GM18951 (cell line): ENCODE measurements at regions not wholly inside any gene's neighbourhood (a gene's known extent, or its start where the extent isn't known, plus 50 kb on each side); places are given as distances from the start of the nearest gene placed in this dataset.

Source experiments
- POLR2A ChIP-seq: IDR thresholded peaks from 4 replicates; pipeline ENCODE4 v1.6.1; 2011; ENCODE audit warnings: mild to moderate bottlenecking; ENCODE audit not compliant: insufficient read length, insufficient read depth; ENCODE audit errors: extremely low read depth
- in situ Hi-C: fragments of 300-500 bp; cut with MboI; formaldehyde crosslinking; loops from one replicate; pipeline ENCODE4 v1.12.0; 2022; ENCODE audit warnings: low sequenced_read_pairs, mixed read lengths, inconsistent platforms; ENCODE audit not compliant: unreplicated experiment

DNA sequence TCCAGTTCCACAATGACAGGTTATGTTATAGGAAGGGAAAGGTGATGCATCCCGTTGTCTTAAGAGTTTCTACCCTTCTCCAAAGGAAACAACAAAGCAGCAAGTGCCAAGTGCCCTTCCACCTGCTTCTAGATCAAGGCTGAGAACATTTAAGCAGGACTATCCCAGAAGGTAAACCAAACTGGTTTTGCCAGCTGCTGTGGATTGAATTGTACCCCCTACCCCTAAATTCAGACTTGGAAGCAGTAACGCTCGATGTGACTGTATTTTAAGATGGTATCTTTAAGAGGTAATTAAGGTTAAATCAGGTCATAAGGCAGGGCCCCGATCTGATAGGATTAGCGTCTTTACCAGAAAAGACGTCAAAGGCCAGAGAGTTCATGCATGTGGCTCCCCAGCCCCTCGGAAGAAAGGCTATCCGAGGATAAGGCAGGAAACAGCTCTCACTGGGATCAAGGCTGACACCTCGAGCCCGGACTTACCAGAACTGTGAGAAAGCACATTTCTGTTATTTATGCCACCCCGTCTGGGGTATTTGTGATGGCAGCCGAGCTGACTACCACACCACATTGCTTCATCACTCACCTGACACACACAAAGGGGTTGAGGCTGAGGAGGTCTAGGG, 179.1 kb upstream of the RAI14 start:
- in situ Hi-C loops = loop anchor here (25.0 kb wide), 1 partner anchor 435 kb away; the partner anchor contains the start of genes BRIX1 and RAD1
- no peak for TF ChIP-seq POLR2A

DNA sequence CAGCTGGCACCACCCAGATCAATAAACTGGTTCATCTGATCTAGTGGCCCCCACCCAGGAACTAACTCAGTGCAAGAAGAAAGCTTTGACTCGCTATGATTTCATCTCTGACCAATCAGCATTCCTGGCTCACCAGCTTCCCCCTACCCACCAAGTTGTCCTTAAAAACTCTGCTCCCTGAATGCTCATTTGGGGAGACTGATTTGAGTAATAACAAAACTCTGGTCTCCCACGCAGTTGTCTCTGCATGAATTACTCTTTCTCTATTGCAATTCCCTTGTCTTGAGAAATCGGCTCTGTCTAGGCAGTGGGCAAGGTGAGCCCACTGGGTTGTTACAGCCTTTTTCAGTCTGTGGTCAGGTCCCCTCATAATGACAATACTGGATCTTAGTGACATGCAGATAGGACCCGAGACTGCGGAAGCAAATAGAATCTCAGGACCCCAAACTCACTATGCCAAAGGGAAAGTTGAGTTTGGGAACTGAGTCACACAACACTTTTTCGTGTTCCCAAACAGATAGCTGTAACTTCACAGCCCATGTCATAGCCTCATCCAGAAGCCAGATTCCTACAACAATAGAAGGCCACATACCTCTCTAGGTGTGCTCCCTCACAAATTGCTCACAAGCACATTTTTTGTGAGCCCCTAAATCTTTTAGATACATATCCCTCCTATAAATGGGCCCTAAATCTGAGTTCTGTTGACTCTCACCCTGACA, 175.2 kb upstream of the RAI14 start:
- in situ Hi-C loops = loop anchor here (25.0 kb wide), 1 partner anchor 431 kb away; the partner anchor contains the start of genes BRIX1 and RAD1

GRCh38 chr5:34483442-34484033, 172.6 kb upstream of the RAI14 start:
- no peak for TF ChIP-seq POLR2A
- in situ Hi-C loops = loop anchor here (25.0 kb wide), 1 partner anchor 429 kb away; the partner anchor contains the start of genes BRIX1 and RAD1

More for the DNA sequence above, 175.2 kb upstream of the RAI14 start:
- no peak for TF ChIP-seq POLR2A

DNA sequence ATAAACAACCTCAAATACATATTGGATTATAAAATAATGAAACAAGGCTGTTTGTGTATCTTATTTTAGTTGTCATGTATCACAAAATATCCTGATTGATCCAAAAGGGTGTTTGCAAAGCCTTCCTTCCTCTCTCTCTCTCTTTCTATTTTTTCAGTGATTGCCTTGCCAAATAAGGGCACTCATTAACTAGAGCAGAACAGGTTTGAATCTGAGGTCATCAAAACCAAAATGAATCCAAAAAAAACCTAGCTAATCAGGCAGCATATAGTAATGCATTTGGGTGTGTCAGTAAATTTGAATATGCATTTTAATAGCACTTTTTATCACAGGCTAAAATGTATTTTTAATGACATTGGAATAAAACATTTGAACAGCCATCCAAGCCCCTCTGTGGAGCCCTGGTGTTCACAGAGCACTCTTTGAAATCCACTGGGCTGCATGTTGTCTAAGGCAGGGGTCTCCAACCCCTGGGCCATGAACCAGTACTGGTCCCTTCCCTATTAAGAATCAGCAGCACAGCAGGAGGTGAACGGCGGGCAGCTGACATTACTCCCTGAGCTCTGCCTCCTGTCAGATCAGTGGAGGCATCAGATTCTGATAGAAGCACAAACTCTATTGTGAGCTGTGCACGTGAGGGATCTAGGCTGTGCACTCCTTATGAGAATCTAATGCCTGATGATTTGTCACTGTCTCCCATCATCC, 171.8 kb upstream of the RAI14 start:
- TF ChIP-seq POLR2A = no peak
- in situ Hi-C loops = loop anchor here (25.0 kb wide), 1 partner anchor 428 kb away; the partner anchor contains the start of genes BRIX1 and RAD1

GRCh38 chr5:34485768-34486030, 170.4 kb upstream of the RAI14 start:
- in situ Hi-C loops = loop anchor here (25.0 kb wide), 1 partner anchor 427 kb away; the partner anchor contains the start of genes BRIX1 and RAD1
- no peak for TF ChIP-seq POLR2A

DNA sequence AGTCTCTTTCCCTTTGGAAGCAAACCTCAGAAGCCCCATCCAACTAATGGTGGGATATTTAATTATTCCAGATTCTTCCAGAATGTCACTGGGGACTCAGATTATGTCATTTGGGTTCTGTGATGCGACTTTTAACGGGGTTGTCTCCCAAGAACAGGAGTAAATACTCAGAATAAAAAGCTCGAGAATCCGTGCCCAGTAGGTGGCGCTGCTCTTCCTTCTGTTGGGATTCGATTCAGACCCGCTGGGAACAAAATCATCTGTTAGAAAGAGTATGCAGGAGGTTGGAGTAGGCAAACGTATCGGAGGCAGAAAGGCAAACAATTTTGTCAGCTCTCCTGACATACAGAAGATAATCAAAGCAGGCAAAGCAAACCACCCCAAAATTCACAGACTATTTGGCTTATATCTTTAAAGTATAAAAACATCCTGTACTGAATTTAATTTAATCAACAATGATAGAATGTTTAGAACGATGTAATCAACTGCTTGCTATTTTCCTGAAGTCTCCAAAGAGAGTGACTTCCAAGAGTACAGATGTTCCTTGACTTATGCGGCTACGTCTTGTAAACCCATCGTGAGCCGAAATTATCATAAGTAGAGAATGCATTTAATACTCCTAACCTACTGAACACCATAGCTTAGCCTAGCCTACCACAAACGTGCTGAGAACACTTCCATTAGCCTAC, 169.8 kb upstream of the RAI14 start:
- in situ Hi-C loops = loop anchor here (25.0 kb wide), 1 partner anchor 426 kb away; the partner anchor contains the start of genes BRIX1 and RAD1
- no peak for TF ChIP-seq POLR2A

DNA sequence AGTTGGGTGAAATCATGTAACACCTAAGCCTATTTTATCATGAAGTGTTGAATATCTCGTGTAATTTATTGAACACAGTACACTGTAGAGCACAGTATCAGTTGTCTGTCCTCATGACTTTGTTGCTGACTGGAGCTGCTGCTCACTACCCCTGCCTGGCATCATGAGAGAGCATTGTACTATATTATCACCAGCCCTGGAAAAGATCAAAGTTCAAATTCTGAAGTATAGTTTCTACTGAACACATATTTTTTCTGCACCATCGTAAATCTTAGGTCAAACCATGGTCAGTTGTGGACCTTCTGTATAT, 169.3 kb upstream of the RAI14 start:
- no peak for TF ChIP-seq POLR2A
- in situ Hi-C loops = loop anchor here (25.0 kb wide), 1 partner anchor 425 kb away; the partner anchor contains the start of genes BRIX1 and RAD1

- in situ Hi-C loops = loop anchor here (25.0 kb wide), 1 partner anchor 425 kb away; the partner anchor contains the start of genes BRIX1 and RAD1
- TF ChIP-seq POLR2A = no peak
Measured at GRCh38 chr5:34487159-34487879, 168.8 kb upstream of the RAI14 start.

- in situ Hi-C loops = loop anchor here (25.0 kb wide), 1 partner anchor 424 kb away; the partner anchor contains the start of genes BRIX1 and RAD1
- TF ChIP-seq POLR2A = no peak
Measured at GRCh38 chr5:34487956-34488355, 168.2 kb upstream of the RAI14 start.

- in situ Hi-C loops = loop anchor here (25.0 kb wide), 1 partner anchor 423 kb away; the partner anchor contains the start of genes BRIX1 and RAD1
- no peak for TF ChIP-seq POLR2A
Measured at GRCh38 chr5:34488984-34489383, 167.1 kb upstream of the RAI14 start.

DNA sequence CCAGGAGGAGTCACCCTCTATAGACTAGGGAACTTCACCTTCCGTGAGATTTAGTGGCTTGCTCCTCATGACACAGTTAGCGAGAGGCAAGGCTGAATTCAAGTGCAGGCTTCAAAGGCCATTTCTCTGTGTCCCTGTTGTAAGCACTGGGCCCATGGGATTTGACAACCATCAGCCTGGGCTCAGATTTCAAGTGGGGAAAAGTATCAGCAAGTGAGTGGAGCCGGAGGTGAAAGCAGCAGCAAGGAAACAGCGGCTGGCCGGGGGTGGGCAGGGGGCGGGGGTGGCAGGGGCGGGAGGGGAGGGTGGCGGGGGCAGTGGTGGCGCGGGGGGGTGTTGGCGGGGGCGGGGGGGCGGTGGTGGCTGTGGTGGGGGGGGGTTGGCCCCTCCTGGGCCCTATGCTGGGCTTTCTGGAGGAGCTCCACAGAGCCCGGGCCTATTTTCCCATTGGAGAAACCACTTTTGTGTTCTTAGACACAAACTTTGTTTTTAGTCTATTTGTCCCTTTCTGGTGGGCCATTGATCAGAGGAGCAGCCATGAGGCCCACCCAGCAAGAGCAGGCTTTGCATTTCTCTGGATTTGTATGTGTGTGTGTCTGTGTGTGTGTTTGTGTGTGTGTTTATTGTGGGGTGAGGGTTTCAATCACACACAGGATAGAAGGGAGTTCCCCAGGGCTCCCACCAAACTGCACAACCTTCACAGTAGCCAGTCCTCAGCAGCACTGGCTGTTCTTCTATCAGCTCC, 165.4 kb upstream of the RAI14 start:
- no peak for TF ChIP-seq POLR2A
- in situ Hi-C loops = loop anchor here (25.0 kb wide), 1 partner anchor 422 kb away; the partner anchor contains the start of genes BRIX1 and RAD1
